PFSK-1 (cell line): ENCODE measurements at regions not wholly inside any gene's neighbourhood (a gene's known extent, or its start where the extent isn't known, plus 50 kb on each side); places are given as distances from the start of the nearest gene placed in this dataset.

ENCODE experiments used
- POLR2AphosphoS5 ChIP-seq: IDR thresholded peaks from 2 replicates; pipeline ENCODE4 v1.6.1; 2012; ENCODE audit warnings: low read depth, mild to moderate bottlenecking, control low read depth, low read length, moderate library complexity
- REST ChIP-seq, 2 experiments: IDR thresholded peaks; 2 replicates each; pipeline versions ENCODE4 v1.6.1 to v1.8.0; 2011 to 2012; ENCODE audit warnings: low read depth in 2 of 2, low read length in 2 of 2, control low read depth in 1 of 2, inconsistent platforms in 1 of 2, mild to moderate bottlenecking in 1 of 2, moderate library complexity in 1 of 2; ENCODE audit not compliant: insufficient read depth in 1 of 2
- SIN3A ChIP-seq: IDR thresholded peaks from 2 replicates; pipeline ENCODE4 v1.6.1; 2012; ENCODE audit warnings: mild to moderate bottlenecking, low read length, moderate library complexity, borderline replicate concordance; ENCODE audit not compliant: insufficient read depth

- TF ChIP-seq REST (IDR thresholded peaks at IDR 0.05; ENCODE audit: insufficient read depth in 1 of 2, low read depth in 2 of 2, low read length in 2 of 2) (no peak), SIN3A (no peak), POLR2AphosphoS5 (no peak)
Measured at GRCh38 chr4:66556651-66557278, 886.5 kb upstream of the EPHA5 start.
